Activated CD8-positive, alpha-beta T cell treated with anti-CD3 and anti-CD28 coated beads for 36 hours (primary cell): ENCODE measurements at regions not wholly inside any gene's neighbourhood (a gene's known extent, or its start where the extent isn't known, plus 50 kb on each side); places are given as distances from the start of the nearest gene placed in this dataset.

Experiments
- ATAC-seq: fragments of 200-7000 bp; cut with Tn5 transposase; one replicate; pipeline ENCODE4 v1.10.0; 2021; ENCODE audit warnings: mild to moderate bottlenecking, moderate library complexity
- CTCF ChIA-PET: fragments of 350-600 bp; sonication (Branson Sonifier 250); formaldehyde crosslinking; loops from one replicate; lab custom pipeline; 2021; ENCODE audit warnings: antibody characterized with exemption; lab: Charles Lee
- POLR2A ChIA-PET: fragments of 350-600 bp; sonication (Branson Sonifier 250); formaldehyde crosslinking; loops from one replicate; lab custom pipeline; 2021; ENCODE audit warnings: antibody characterized with exemption; lab: Charles Lee
- DNase-seq: peaks from one replicate; pipeline ENCODE4 v3.0.0-alpha.2; 2020
- H3K27ac Mint-ChIP-seq: one replicate; pipeline ENCODE4 v1.8.0; 2021; ENCODE audit warnings: mild to moderate bottlenecking, mixed read lengths
- H3K27me3 Mint-ChIP-seq: one replicate; pipeline ENCODE4 v1.8.0; 2021; ENCODE audit warnings: mixed read lengths
- H3K36me3 Mint-ChIP-seq: one replicate; pipeline ENCODE4 v1.8.0; 2021; ENCODE audit warnings: low read depth, mixed read lengths
- H3K4me1 Mint-ChIP-seq: one replicate; pipeline ENCODE4 v1.8.0; 2021; ENCODE audit warnings: low read depth, mixed read lengths
- H3K4me3 Mint-ChIP-seq: one replicate; pipeline ENCODE4 v1.8.0; 2021; ENCODE audit warnings: mild to moderate bottlenecking, moderate library complexity, mixed read lengths
- H3K9me3 Mint-ChIP-seq: one replicate; pipeline ENCODE4 v1.8.0; 2021; ENCODE audit warnings: mixed read lengths
- CTCF ChIP-seq: fragments of 200-600 bp; IDR thresholded peaks from one replicate; pipeline ENCODE4 v1.8.0; 2022; ENCODE audit warnings: antibody characterized with exemption, mild to moderate bottlenecking
- intact Hi-C: fragments of 100-400 bp; cut with micrococcal nuclease; formaldehyde crosslinking; loops from one replicate; pipeline ENCODE4 v1.10.0; 2022

- TF ChIP-seq CTCF = no peak
- Mint-ChIP-seq H3K4me1 (no peaks in the 10 kb centered on the region), H3K27ac (no peak overlapping the region), H3K4me3 (no peak overlapping the region), H3K27me3 (no peaks in the 10 kb centered on the region), H3K36me3 (no peaks in the 10 kb centered on the region), H3K9me3 (no peaks in the 10 kb centered on the region)
- POLR2A ChIA-PET = no interaction called here
- DNase-seq (no peak), ATAC-seq (no peak)
- intact Hi-C loops = no loop called here
- CTCF ChIA-PET = interaction anchor here (1.9 kb wide), 1 partner anchor 236 kb away, joined by 5 read pairs; no protein-coding TSS in a partner anchor
Measured at GRCh38 chr13:79915114-79915811, 425.7 kb downstream of the SPRY2 start.

- DNase-seq (no peak), ATAC-seq (no peak)
- POLR2A ChIA-PET = no interaction called here
- no peaks in the 10 kb centered on the region for H3K27me3 Mint-ChIP-seq
- H3K27ac Mint-ChIP-seq = no peak overlapping the region
- intact Hi-C loops = no loop called here
- CTCF ChIA-PET = no interaction called here
- no peak for TF ChIP-seq CTCF
- H3K36me3 Mint-ChIP-seq = no peaks in the 10 kb centered on the region
- H3K9me3 Mint-ChIP-seq = no peaks in the 10 kb centered on the region
- no peaks in the 10 kb centered on the region for H3K4me1 Mint-ChIP-seq
- no peak overlapping the region for H3K4me3 Mint-ChIP-seq
Measured at GRCh38 chr13:79913141-79913827, 427.6 kb downstream of the SPRY2 start.

GRCh38 chr13:79912403-79912802, 428.5 kb downstream of the SPRY2 start:
- no peaks in the 10 kb centered on the region for H3K27me3 Mint-ChIP-seq

GRCh38 chr13:79910875-79911540, 429.9 kb downstream of the SPRY2 start:
- H3K4me1 Mint-ChIP-seq = no peaks in the 10 kb centered on the region
- H3K9me3 Mint-ChIP-seq = no peaks in the 10 kb centered on the region
- ATAC-seq = no peak
- no peak for TF ChIP-seq CTCF
- no peak overlapping the region for H3K27ac Mint-ChIP-seq
- no peak overlapping the region for H3K4me3 Mint-ChIP-seq
- no peaks in the 10 kb centered on the region for H3K27me3 Mint-ChIP-seq
- CTCF ChIA-PET = interaction anchor here (1.0 kb wide), 1 partner anchor 10 kb away, joined by 3 read pairs; no protein-coding TSS in a partner anchor
- intact Hi-C loops = no loop called here
- POLR2A ChIA-PET = no interaction called here
- DNase-seq = no peak
- no peaks in the 10 kb centered on the region for H3K36me3 Mint-ChIP-seq

More at GRCh38 chr13:79912403-79912802, 428.5 kb downstream of the SPRY2 start:
- Mint-ChIP-seq H3K9me3 (no peaks in the 10 kb centered on the region), H3K4me3 (no peak overlapping the region), H3K4me1 (no peaks in the 10 kb centered on the region), H3K27ac (no peak overlapping the region), H3K36me3 (no peaks in the 10 kb centered on the region)
- DNase-seq = no peak
- intact Hi-C loops = no loop called here
- ChIA-PET POLR2A (no interaction called here), CTCF (no interaction called here)
- TF ChIP-seq CTCF = no peak
- no peak for ATAC-seq

- CTCF ChIA-PET = no interaction called here
- ATAC-seq = no peak
Measured at GRCh38 chr13:79909644-79910043, 428.7 kb downstream of the NDFIP2 start.

More at GRCh38 chr13:79909644-79910043, 428.7 kb downstream of the NDFIP2 start:
- no peaks in the 10 kb centered on the region for H3K4me1 Mint-ChIP-seq
- no peaks in the 10 kb centered on the region for H3K27me3 Mint-ChIP-seq
- H3K27ac Mint-ChIP-seq = no peak overlapping the region
- no peaks in the 10 kb centered on the region for H3K9me3 Mint-ChIP-seq
- no peak overlapping the region for H3K4me3 Mint-ChIP-seq
- no peak for TF ChIP-seq CTCF
- POLR2A ChIA-PET = no interaction called here
- no peak for DNase-seq
- H3K36me3 Mint-ChIP-seq = no peaks in the 10 kb centered on the region
- intact Hi-C loops = no loop called here
